KMS-11 (cell line): ENCODE measurements at regions not wholly inside any gene's neighbourhood (a gene's known extent, or its start where the extent isn't known, plus 50 kb on each side); places are given as distances from the start of the nearest gene placed in this dataset.

Experiments used
- H2AFZ ChIP-seq: fragments of 200-600 bp; sonication (generic); 2 replicates; pipeline ENCODE4 v1.6.1; 2016; ENCODE audit warnings: antibody characterized with exemption, mixed run types, low read depth
- H3K27ac ChIP-seq: fragments of 200-600 bp; sonication (generic); 2 replicates; pipeline ENCODE4 v1.6.1; 2016; ENCODE audit warnings: mild to moderate bottlenecking, mixed run types
- H3K27me3 ChIP-seq: fragments of 200-600 bp; sonication (generic); 2 replicates; pipeline ENCODE4 v1.6.1; 2017; ENCODE audit warnings: mild to moderate bottlenecking, low read depth, mixed run types, moderate library complexity; ENCODE audit not compliant: insufficient read depth
- H3K36me3 ChIP-seq: fragments of 200-600 bp; sonication (generic); 2 replicates; pipeline ENCODE4 v1.6.1; 2017; ENCODE audit warnings: mild to moderate bottlenecking, mixed run types; ENCODE audit not compliant: insufficient read depth
- H3K4me1 ChIP-seq: fragments of 200-600 bp; sonication (generic); 2 replicates; pipeline ENCODE4 v1.6.1; 2016; ENCODE audit warnings: mild to moderate bottlenecking, low read depth, mixed run types; ENCODE audit not compliant: poor library complexity, severe bottlenecking
- H3K4me2 ChIP-seq: fragments of 200-600 bp; sonication (generic); 2 replicates; pipeline ENCODE4 v1.7.0; 2016; ENCODE audit warnings: mild to moderate bottlenecking, mixed run types
- H3K4me3 ChIP-seq: fragments of 200-600 bp; sonication (generic); IDR thresholded peaks from 2 replicates; pipeline ENCODE4 v1.6.1; 2017; ENCODE audit warnings: low read depth, low read length, mixed read lengths; ENCODE audit not compliant: insufficient read depth
- H3K79me2 ChIP-seq: fragments of 200-600 bp; sonication (generic); 2 replicates; pipeline ENCODE4 v1.6.1; 2016; ENCODE audit warnings: low read depth, mixed run types; ENCODE audit not compliant: insufficient read depth
- H3K9ac ChIP-seq: fragments of 200-600 bp; sonication (generic); 2 replicates; pipeline ENCODE4 v1.6.1; 2016; ENCODE audit warnings: mild to moderate bottlenecking, mixed run types
- H4K20me1 ChIP-seq: fragments of 200-600 bp; sonication (generic); 2 replicates; pipeline ENCODE4 v1.6.1; 2016; ENCODE audit warnings: mild to moderate bottlenecking, mixed run types; ENCODE audit not compliant: insufficient read depth
- TF ChIP-seq, protein P1 (sequence below): fragments of 200-600 bp; sonication (generic); conservative IDR thresholded peaks from 2 replicates; pipeline ENCODE4 v1.6.1; 2017; ENCODE audit warnings: low read depth, mild to moderate bottlenecking, antibody characterized with exemption, low read length, moderate library complexity, mixed read lengths

DNA sequence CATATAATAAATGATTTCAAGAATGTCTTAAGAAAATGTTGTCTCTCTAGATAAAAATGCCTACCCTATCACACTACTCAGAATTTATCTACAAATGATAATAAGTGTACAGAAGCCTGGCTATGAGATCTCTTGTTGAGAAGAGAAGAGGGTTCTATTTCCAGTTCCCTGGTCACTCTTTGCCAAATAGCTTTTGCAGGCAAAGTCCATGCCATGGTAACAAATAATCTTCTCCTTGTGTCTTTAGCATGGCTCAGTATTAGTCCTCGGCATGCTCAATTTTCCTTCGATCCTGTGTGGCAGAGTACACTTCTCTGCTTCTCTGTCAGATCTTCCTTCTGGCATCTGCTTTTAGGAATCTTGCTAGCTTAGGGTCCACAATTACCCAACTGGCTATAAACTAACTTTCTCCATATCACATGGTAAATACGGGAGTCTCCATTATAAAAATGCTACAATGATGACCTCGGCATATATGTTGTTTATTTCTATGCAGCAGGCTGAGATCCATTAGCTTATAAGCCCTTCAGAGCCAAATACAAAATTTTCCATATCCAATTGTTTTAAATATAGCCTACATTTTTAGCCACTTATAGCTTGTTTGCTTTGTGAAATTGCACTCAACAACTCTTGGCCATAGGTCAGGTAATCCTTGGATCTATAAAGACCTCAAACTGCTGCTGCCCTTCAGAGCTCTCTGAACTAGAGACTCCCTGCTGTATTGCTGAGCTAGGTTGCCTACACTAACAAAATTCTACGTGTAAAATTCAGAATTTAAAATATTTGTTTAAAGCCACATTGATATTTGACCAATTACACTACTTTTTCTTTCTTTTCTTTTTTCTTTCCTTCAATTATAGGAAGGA is 157.5 kb downstream of the FSIP2 start:
- Histone ChIP-seq H3K36me3 (no peaks in the 10 kb centered on the region), H3K79me2 (no peaks in the 10 kb centered on the region), H3K9ac (no peak overlapping the region), H3K27ac (no peak overlapping the region), H3K4me1 (peaks cover 7% of the 10 kb centered on the region), H4K20me1 (no peaks in the 10 kb centered on the region), H3K27me3 (no peaks in the 10 kb centered on the region), H2AFZ (no peak overlapping the region), H3K4me3 (no peak overlapping the region), H3K4me2 (no peak overlapping the region)
- TF ChIP-seq, protein P1, sequence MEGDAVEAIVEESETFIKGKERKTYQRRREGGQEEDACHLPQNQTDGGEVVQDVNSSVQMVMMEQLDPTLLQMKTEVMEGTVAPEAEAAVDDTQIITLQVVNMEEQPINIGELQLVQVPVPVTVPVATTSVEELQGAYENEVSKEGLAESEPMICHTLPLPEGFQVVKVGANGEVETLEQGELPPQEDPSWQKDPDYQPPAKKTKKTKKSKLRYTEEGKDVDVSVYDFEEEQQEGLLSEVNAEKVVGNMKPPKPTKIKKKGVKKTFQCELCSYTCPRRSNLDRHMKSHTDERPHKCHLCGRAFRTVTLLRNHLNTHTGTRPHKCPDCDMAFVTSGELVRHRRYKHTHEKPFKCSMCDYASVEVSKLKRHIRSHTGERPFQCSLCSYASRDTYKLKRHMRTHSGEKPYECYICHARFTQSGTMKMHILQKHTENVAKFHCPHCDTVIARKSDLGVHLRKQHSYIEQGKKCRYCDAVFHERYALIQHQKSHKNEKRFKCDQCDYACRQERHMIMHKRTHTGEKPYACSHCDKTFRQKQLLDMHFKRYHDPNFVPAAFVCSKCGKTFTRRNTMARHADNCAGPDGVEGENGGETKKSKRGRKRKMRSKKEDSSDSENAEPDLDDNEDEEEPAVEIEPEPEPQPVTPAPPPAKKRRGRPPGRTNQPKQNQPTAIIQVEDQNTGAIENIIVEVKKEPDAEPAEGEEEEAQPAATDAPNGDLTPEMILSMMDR = no peak

GRCh38 chr2:185899366-185899765 is 160.8 kb downstream of the FSIP2 start:
- TF ChIP-seq, protein P1 = no peak
- peaks cover 8% of the 10 kb centered on the region for H3K4me1 ChIP-seq

GRCh38 chr2:185919155-185919554 is 180.6 kb downstream of the FSIP2 start:
- Histone ChIP-seq H3K36me3 (no peaks in the 10 kb centered on the region), H2AFZ (no peak overlapping the region)

More at GRCh38 chr2:185899366-185899765, 160.8 kb downstream of the FSIP2 start:
- Histone ChIP-seq H2AFZ (no peak overlapping the region), H3K27ac (no peak overlapping the region), H3K36me3 (no peaks in the 10 kb centered on the region), H3K27me3 (no peaks in the 10 kb centered on the region), H3K9ac (no peak overlapping the region), H3K4me3 (no peak overlapping the region), H4K20me1 (no peaks in the 10 kb centered on the region), H3K79me2 (no peaks in the 10 kb centered on the region), H3K4me2 (no peak overlapping the region)

GRCh38 chr2:185921048-185921756 is 182.6 kb downstream of the FSIP2 start:
- Histone ChIP-seq H3K4me3 (no peak overlapping the region), H3K9ac (no peak overlapping the region), H3K79me2 (no peaks in the 10 kb centered on the region), H3K4me2 (no peak overlapping the region), H3K27me3 (no peaks in the 10 kb centered on the region), H3K4me1 (no peaks in the 10 kb centered on the region), H3K36me3 (no peaks in the 10 kb centered on the region), H3K27ac (no peak overlapping the region), H2AFZ (no peak overlapping the region), H4K20me1 (no peaks in the 10 kb centered on the region)
- TF ChIP-seq, protein P1 = no peak

More at GRCh38 chr2:185919155-185919554, 180.6 kb downstream of the FSIP2 start:
- no peak overlapping the region for H3K9ac ChIP-seq
- no peaks in the 10 kb centered on the region for H3K4me1 ChIP-seq
- TF ChIP-seq, protein P1 = no peak
- H3K27ac ChIP-seq = no peak overlapping the region
- H3K4me3 ChIP-seq = no peak overlapping the region
- no peak overlapping the region for H3K4me2 ChIP-seq
- H4K20me1 ChIP-seq = no peaks in the 10 kb centered on the region; the same call in 1 of the 2 replicates
- H3K79me2 ChIP-seq = no peaks in the 10 kb centered on the region
- H3K27me3 ChIP-seq = no peaks in the 10 kb centered on the region
